ENCODE measurements at regions not wholly inside any gene's neighbourhood (a gene's known extent, or its start where the extent isn't known, plus 50 kb on each side); places are given as distances from the start of the nearest gene placed in this dataset.

- BruUV-seq (replicated peaks): no TSS peak
- H3K4me3 ChIP-seq (replicated peaks in 1 of 2; ENCODE audit: low read depth in 1 of 2, low read length in 2 of 2): no peak overlapping the region
- DNase-seq (ENCODE audit: low read depth, low spot score) (no peak), ATAC-seq (no peak)
- no peak overlapping the region for H3K9ac ChIP-seq (ENCODE audit: low read length)
- no peaks in the 10 kb centered on the region for H3K27me3 ChIP-seq (ENCODE audit: insufficient read depth, low read length)
- H3K79me2 ChIP-seq (ENCODE audit: insufficient read depth, low read length): no peaks in the 10 kb centered on the region
- intact Hi-C loops (cut with micrococcal nuclease): no loop called here
- H3K27ac ChIP-seq (ENCODE audit: low read depth, low read length): no peak overlapping the region
- no peak overlapping the region for H3K4me2 ChIP-seq (ENCODE audit: low read length)
- H3K9me2 ChIP-seq (ENCODE audit: insufficient read depth): no peaks in the 10 kb centered on the region
- no peaks in the 10 kb centered on the region for H3K4me1 ChIP-seq (ENCODE audit: control insufficient read depth in 1 of 2, insufficient read depth in 2 of 2, low read length in 2 of 2)
- CTCF ChIA-PET: no interaction called here
- H4K20me1 ChIP-seq (ENCODE audit: insufficient read depth): no peaks in the 10 kb centered on the region
- no peaks in the 10 kb centered on the region for H3K9me3 ChIP-seq (ENCODE audit: control insufficient read depth in 1 of 2, insufficient read depth in 1 of 2, low read depth in 1 of 2, low read length in 2 of 2)
- POLR2A ChIA-PET: no interaction called here
- RAD21 ChIA-PET (ENCODE audit: low non-redundant PET in 1 of 2, low total read pairs in 2 of 2, uncharacterized antibody in 2 of 2, unreplicated experiment in 2 of 2): no interaction called here
- no peak overlapping the region for H2AFZ ChIP-seq (ENCODE audit: low read depth, low read length, poor library complexity, severe bottlenecking)
- TF ChIP-seq POLR2AphosphoS5 (IDR thresholded peaks at IDR 0.05; ENCODE audit: low read depth, low read length) (no peak), ZBTB33 (IDR thresholded peaks at IDR 0.05; ENCODE audit: extremely low read depth, insufficient replicate concordance, low read length) (no peak), YY1 (IDR thresholded peaks at IDR 0.05; ENCODE audit: extremely low read depth, insufficient replicate concordance, low read depth, low read length) (no peak), CTCF (IDR thresholded peaks at IDR 0.05 in 2 of 3, conservative IDR thresholded peaks at IDR 0.05 in 1 of 3; ENCODE audit: borderline replicate concordance in 1 of 3, insufficient read depth in 1 of 3, low read depth in 2 of 3, low read length in 2 of 3) (no peak), EGR1 (IDR thresholded peaks at IDR 0.05; ENCODE audit: low read depth) (no peak), REST (IDR thresholded peaks at IDR 0.05; ENCODE audit: low read depth) (no peak), RAD21 (IDR thresholded peaks at IDR 0.05; ENCODE audit: low read depth) (no peak), SIN3A (IDR thresholded peaks at IDR 0.05; ENCODE audit: low read depth) (no peak), SP1 (IDR thresholded peaks at IDR 0.05; ENCODE audit: low read depth) (no peak), EZH2 (IDR thresholded peaks at IDR 0.05) (no peak)
- H3K36me3 ChIP-seq (ENCODE audit: control insufficient read depth in 1 of 2, insufficient read depth in 2 of 2, low read length in 2 of 2): no peaks in the 10 kb centered on the region
These were observed 381.8 kb downstream of the PPP1R2C start for GRCh38 chrX:42396136-42396535.
